ENCODE measurements at regions not wholly inside any gene's neighbourhood (a gene's known extent, or its start where the extent isn't known, plus 50 kb on each side); places are given as distances from the start of the nearest gene placed in this dataset.

- no peak for DNase-seq
Observed at GRCh38 chr13:65660731-65661130, 1569.4 kb downstream of the PCDH9 start.

- peak in 1 of 4 experiments; percentile 1 for DNase-seq
Observed at GRCh38 chr13:65656740-65657329, 1573.3 kb downstream of the PCDH9 start.

DNA sequence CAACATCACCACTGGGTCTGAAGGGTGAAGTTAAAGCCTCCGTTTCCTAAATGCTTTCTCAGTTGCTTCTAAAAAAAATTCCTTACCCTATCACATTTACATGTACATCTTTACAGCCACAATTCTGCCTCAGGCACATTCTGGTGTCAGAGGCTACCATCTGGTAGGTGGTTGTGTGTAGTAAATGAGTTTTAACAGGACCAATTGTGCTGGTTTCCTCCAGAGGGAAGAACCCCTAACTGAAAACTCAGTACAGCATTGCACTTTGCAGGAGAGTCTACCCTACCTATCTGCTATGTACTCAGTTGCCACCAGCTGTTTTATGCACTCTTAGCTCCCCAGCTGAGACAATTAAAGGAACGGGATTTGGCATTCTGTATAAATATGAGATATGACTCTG is 1576.5 kb downstream of the PCDH9 start:
- no peak for DNase-seq

DNA sequence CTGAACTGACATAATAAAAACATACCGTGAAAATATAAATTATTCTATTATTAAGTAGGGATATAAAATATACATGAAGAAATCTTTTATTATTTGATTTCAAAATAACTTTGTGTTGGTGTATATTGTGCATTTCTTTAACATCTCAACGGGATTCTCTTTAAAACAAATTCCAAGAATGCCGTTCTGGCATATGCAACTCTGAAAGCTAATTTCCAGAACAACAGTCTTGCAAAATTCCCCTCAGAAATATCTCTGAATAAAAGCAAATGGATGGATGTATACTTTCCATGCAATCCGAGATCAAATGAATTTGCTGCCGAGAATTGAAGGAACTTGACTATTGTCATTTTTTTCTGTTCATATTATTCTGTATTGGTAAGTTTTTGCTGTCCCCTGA is 1579.8 kb downstream of the PCDH9 start:
- no peak for DNase-seq

- no peak for DNase-seq
Observed at GRCh38 chr13:65642996-65643395, 1587.1 kb downstream of the PCDH9 start.

DNA sequence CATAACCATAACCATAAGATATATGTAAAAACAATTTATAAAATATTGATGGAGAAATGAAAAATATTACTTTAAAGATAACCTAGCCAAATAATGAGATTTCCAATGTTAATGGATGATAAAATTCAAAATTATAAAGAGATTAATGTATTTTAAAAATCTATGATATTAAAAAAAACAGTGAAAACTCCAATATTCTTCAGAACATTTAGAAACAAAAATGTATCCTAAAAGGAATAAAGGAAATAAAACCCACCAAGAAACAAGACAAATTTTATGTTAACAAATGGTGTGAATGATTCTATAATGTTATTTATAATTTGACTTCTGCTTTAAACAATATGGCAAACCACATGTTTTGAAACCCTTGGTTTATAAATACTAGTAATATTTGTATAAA is 1587.8 kb downstream of the PCDH9 start:
- DNase-seq = no peak

DNA sequence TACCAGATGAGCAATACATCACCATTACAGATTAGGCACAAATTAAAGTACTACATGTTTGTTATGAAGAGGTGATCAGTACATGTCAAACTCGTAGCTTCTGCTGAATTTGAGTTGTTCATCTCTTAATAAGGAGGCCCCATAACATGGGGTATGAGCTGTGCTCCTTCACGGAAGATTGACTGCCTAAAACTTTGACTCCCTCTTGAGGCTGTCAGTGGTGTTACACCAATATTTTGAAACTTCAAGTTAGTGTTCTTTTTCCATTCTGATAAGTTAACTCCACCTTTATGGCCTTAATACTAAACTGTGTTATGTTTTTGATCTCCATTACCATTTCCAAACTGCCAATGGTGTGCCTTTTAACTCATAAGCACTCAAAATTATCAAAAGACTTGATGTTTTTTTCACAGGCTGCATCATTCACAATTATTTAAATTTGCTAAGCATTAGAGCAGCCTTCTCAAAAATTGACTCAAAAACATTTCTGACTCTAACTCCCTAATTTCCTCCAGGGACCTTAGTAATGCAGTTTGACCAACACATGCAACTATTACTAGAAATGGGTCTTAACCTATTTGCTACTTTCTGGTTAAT is 1591.5 kb downstream of the PCDH9 start:
- peak; percentile 27 to 46 (median 40) for DNase-seq

GRCh38 chr13:65633806-65634205 is 1596.3 kb downstream of the PCDH9 start:
- no peak for DNase-seq

GRCh38 chr13:65631078-65631477 is 1599.1 kb downstream of the PCDH9 start:
- no peak for DNase-seq

- no peak for DNase-seq
Observed at GRCh38 chr13:65629926-65630325, 1600.2 kb downstream of the PCDH9 start.

- DNase-seq = no peak
Observed at GRCh38 chr13:65623148-65623547, 1607.0 kb downstream of the PCDH9 start.

- no peak for DNase-seq
Observed at GRCh38 chr13:65615506-65615905, 1614.6 kb downstream of the PCDH9 start.

DNA sequence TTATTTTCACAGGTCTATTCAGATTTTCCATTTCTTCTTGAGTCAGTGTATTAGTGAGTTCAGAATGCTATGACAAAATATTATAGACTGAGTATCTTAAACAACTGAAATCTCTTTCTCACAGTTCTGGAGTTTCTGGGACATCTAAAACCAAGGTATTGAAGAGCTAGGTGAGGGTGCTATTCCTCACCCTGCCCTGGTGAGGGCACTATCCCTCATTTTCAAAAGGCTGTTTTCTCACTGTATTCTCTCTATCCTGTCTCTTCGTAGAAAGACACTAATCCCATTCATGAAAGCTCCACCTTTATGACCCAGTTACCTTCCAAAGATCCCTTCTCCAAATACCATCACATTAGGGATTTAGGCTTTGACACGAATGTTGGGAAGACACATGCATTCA is 1617.1 kb downstream of the PCDH9 start:
- DNase-seq = no peak

GRCh38 chr13:65609350-65609749 is 1620.8 kb downstream of the PCDH9 start:
- DNase-seq = no peak

DNA sequence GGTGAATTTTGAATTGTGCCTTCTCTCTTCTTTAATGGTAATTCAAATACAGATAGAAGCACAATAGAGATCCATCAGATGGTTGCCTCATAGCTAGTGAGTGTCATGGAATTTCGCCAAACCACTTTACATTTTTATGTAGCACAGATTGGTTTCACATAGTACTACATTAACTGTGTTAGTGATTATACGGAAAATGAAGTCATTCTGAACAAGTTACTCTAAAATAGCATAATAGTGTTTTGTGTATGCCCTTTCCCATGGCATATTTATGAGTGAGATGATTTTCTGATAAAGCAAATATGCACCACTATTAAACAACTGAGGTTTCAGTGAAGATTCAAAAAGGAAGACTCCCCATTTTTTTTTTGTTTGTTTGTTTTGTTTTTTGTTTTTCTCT is 1623.5 kb downstream of the PCDH9 start:
- DNase-seq = no peak

DNA sequence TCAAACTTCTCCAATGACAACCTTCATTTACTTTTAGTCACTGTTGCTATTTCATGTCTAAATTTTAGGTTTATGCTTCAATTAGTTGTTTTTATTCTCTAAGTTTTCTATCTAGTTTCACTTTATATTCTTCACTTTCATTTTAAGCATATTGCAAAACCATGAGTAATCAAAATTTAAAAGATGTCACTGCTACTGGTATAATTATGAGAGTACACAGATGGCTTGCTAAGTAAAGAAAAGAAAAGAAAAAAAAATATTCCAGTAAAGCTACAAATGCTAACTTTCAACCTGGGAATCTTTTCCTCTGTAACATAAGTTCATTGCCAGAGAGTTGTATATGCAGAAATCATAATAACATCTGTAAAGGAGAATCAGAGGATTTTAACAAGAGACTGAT is 1624.7 kb downstream of the PCDH9 start:
- no peak for DNase-seq

DNA sequence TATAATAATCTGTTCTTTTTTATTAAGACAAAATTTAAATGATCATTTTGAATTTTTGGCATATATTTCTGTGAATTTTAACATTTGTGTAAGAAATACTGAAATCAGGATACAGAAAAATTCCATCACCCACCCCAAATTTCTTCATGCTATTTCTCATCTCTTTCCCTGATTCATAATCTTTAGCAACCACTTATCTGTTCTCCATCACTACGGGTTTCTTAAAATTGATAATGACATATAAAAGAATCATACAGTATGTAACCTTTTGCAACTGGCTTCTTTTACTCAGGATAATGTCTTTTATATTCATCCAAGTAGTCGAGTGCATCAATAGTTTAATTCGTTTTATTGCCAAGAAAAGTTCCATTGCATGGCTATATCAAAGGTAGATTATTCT is 1627.0 kb downstream of the PCDH9 start:
- DNase-seq = no peak

DNA sequence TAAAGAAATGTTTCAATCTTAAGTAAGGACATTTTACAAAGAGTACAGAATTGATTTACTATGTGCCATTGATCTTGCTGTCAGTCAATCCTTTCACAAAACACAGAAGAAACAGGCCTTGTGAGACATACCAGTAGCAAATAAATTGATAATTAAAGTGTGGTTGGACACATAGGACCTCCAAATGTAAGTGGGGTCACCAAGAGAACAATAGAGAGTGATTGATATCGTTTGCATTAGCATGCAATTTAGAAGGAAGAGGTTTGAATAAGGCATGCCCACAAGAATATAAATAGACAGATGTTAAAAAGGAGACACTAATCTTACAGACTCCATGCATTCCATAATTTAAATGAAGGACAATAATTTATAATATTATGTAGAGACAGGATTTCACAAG is 1628.3 kb downstream of the PCDH9 start:
- no peak for DNase-seq

DNA sequence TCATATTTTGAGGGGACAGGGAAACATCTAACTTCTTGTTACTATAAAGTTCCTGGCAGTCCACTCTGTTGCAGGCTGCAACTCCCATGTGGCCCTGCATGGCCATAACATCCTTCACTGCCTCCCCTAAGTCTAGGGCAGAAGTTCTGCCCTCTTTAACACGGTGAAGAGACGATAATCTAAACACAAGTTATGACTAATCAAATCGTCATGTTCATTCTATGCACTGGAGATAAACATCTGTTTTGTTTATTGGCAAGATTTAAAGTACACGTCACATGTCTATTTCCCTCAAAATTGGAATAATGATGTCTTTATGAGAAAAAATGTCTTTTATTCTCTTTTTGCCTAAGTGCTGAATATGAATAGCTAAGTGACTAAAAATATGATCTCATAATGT is 1629.4 kb downstream of the PCDH9 start:
- no peak for DNase-seq

DNA sequence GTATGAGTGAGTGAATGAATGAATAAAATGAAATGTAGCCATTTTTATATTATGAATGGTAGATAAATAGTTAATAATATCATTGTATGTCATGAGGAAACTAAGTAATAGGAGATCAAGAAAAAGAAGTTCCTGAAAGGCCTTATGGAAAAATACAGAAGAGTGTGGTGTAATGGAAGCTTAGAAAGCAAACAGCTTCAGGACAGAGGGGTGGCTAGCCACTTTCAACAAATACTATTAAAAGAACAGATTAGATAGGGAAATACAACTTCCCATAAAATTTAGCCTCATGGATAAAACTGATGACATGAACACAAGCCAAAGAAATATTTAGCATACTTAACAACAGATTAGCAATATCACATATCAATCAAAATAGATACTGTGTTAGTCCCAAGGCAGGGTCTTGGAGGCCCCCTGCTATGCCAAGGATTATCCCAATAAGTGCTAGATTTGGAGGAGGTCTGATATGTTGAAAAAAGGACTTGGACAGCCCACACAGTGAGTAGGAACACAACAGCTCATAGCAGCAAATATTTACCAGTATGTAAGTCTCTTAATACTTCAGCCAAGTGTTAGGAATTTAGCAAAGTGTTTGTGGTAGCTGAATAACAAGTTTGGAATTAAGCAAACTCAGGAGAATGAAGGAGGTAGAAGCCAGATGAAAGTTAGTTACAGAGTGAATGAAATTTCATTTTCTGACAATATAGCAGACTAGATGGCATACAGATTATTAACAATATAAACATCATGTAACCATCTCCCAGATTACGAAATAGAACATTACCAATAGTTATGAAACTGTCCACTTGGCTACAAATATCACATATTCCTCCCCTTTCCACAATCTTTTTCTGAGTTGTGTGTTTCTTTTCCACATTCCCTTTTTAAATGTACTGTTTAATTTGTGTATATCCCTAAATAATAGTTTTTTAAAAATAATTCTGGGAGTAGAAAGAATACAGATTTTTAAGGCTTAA is 1632.0 kb downstream of the PCDH9 start:
- DNase-seq = no peak

- no peak for DNase-seq
Observed at GRCh38 chr13:65595916-65596315, 1634.2 kb downstream of the PCDH9 start.

DNA sequence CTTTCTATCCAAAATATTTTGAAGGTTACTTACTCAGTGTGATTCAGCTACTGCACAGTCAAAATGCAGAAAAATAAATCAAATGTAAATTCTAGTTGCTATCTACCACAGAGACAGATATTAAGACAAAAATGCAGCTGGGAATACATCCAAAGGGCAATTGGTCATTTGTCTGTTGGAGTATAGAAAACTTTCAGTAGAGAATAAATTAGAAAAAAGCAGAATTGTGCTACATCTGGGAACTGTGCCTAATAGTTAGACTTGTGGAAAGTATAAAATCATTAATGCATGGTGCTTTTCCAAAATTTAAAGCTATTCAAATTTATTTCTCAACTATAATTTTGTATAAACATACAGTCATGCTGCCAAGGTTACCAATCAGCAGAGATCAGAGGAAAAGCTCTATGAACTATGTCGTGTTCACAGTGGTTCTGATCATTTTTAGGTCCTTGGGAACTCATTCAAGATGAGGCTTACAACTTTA is 1635.8 kb downstream of the PCDH9 start:
- no peak for DNase-seq

DNA sequence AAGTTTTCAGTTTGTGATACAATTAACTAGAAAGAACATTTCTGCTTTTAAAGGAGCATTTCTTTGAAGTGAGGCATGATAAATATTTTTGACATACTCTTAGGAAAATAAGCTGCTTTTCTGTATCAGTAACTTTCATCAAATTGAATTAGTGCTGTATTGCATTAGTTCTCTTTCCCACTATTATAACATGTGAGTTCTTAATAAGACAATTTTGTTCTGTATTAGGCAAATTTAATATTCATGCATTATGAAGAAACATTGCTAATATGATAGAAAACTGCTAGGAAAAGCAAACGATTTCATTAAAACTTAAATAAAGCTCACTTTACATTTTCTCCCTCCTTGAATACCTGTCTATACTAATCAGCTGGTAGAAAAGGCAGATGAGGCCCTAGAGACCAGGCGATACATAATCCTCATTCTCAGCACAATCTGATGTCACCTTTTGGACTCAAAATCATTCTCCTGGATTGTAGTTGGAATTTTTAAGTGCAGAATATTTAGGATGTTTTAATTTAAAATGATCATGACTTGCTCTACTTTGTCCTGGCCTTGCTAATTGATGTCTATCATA is 1636.8 kb downstream of the PCDH9 start:
- DNase-seq = no peak

All from suppressor macrophage (primary cell).